C4-2B (cell line): ENCODE measurements at regions not wholly inside any gene's neighbourhood (a gene's known extent, or its start where the extent isn't known, plus 50 kb on each side); places are given as distances from the start of the nearest gene placed in this dataset.

Experiments
- ZFX ChIP-seq: fragments of 450-650 bp; IDR thresholded peaks from 2 replicates; pipeline ENCODE4 v1.6.1; 2017
- TF ChIP-seq, protein P1 (sequence below): fragments of 450-650 bp; conservative IDR thresholded peaks from 2 replicates; pipeline ENCODE4 v1.5.1; 2017; ENCODE audit warnings: mild to moderate bottlenecking

DNA sequence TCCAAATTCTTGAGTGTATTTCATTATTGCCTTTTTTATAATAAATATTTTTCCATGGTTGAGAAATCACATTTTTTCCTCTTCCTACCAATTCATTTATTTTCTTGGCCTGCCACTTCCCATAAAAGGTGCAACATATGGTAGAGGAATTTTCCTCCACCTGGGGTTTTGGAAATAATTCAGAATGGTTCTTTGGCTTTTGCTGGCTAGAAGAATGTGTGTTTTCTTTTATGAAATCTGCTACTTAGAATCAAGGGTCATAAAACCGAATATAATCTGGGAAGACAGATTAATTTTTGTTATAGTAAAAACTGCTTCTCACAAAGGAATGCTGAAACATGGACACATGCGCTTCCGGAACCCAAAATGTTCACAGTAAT, 54.0 kb upstream of the POMGNT2 start:
- TF ChIP-seq, protein P1, sequence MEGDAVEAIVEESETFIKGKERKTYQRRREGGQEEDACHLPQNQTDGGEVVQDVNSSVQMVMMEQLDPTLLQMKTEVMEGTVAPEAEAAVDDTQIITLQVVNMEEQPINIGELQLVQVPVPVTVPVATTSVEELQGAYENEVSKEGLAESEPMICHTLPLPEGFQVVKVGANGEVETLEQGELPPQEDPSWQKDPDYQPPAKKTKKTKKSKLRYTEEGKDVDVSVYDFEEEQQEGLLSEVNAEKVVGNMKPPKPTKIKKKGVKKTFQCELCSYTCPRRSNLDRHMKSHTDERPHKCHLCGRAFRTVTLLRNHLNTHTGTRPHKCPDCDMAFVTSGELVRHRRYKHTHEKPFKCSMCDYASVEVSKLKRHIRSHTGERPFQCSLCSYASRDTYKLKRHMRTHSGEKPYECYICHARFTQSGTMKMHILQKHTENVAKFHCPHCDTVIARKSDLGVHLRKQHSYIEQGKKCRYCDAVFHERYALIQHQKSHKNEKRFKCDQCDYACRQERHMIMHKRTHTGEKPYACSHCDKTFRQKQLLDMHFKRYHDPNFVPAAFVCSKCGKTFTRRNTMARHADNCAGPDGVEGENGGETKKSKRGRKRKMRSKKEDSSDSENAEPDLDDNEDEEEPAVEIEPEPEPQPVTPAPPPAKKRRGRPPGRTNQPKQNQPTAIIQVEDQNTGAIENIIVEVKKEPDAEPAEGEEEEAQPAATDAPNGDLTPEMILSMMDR = no peak
- no peak for TF ChIP-seq ZFX
